Non-pigmented ciliary epithelial cell (primary cell): ENCODE measurements at regions not wholly inside any gene's neighbourhood (a gene's known extent, or its start where the extent isn't known, plus 50 kb on each side); places are given as distances from the start of the nearest gene placed in this dataset.

Experiments used
- DNase-seq: peaks from one replicate; pipeline ENCODE4 v3.0.0-alpha.2; 2010; ENCODE audit warnings: low read depth

DNA sequence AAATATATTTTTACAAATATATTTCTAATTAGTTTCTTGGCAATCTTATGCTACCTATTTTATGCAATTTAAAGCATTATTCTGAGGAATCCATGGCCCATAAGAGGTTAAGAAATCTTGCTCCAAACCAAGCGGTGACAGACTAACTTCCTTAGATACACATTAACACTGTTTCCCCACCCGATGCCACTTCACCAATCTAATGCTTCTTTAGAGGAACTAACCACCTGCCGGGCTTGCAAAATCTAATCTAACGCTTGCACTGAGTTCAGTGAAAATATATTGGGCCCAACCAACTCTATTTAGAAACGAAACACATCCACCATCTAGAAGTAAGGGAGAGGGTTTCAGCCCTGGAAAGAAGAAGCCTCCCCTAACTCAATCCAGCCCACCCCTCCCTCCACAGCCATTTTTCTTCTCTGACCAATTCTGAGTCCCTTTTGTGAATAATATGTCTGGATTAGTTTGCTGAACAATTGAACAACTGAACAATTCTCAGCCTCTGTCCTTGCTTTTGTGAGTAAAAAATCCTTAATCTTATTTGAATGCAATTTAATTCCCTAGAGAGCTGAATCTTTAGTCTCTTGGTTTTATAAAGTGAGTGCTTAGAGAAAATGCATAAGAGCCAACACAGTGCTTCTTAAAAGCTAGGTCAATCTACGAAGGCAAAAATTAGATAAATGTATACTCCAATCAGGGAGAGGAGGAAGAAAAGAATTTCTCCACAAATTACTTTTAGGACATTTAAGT lies 150.4 kb upstream of the ADAMTS9 start:
- DNase-seq: no peak

DNA sequence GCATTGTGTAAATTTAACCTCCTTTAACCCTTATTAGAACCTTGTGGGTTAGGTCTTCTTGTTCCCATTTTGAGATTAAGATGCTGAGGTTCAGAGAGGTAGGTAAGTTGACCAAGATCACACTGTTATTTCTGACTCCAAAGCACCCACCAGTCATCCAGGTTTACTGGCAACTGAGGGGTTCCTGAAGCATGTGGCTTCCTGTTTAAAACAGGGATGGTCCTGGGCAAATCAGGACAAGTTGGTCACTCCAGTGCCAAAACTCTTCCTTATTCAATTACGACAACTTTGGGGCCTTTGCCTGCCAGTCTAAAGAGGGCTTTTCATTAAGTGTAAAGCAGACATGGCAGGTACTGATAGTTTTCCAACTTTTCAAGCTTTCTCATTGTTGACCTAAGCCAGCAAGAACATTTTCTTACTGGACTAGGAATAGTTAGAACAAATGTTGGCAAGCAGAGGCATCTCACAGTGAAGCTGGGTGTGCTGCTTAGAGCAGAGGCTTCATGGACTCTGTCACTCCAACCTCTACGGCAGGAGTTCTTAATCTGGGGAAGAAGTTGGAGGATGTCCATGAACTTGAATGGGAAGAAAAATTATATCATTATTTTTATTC lies 149.4 kb upstream of the ADAMTS9 start:
- no peak for DNase-seq

DNA sequence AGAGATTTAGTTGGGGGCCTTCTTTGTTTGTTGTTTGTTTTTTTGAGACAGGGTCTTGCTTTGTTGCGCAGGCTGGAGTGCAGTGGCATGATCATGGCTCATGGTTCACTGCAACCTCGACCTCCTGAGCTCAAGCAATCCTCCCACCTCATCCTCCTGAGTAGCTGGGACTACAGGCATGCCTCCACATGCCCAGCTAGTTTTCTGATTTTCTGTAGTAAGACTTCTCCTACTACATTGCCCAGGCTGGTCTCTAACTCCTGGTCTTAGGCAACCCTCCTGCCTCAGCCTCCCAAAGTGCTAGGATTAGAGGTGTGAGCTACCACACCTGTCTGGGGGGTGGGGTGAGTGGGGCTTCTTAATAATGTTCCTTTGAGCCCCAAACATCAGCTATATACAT lies 148.3 kb upstream of the ADAMTS9 start:
- no peak for DNase-seq

DNA sequence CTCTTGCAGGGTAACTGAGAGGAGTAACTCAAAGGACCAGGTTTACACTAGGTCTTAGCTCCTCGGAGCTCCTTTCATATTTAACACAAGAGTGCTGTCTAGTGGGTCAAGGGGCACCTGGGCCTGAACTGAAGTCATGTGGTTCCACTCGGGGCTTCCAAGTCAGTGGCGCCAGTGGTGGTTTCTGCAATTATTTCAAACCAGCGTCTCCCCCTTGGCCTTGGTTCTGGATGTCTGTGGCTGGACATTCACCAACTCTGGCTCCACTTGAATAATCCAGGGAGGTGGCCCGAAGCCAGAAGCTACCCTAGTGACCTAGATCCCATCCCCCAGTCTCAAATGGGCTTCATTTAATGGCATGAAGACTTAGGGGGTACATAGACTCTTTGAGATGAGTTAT lies 144.3 kb upstream of the ADAMTS9 start:
- no peak for DNase-seq

DNA sequence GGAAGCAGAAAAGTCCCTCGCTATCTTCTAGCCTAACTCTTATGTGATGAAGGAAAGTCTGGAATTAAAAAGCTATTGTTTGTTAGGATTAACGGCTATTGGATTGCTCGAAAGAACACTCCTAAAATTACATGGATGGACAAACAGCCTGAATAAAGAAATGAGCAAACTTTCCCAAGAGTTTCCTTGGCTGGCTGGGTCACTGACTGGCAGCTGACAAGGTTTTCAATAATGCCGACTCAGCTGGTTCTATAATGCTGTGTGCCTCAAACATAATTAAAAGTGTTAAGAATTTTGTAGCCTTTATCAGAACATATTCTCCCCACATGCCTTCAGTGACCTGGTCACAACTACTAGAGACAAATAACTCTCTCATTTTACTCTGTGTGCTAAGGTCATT lies 142.9 kb upstream of the ADAMTS9 start:
- no peak for DNase-seq

DNA sequence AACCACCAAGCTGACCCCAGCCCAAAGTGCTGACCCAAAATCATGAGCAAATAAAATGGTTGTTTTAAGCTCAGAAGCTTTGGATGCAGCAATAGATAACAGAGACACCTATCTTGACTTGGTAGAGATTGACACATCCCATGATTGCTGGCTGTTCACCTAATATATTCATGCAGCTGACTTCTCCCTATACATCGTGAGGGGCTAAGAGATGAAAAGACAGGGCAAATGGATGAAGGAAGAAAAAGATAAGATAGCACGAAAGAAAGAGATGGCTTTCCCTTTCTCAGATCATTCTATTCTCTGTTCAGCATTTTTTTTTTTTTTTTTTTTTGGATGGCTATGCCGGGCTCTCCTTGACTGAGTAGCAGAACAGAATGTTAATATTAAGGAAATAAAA lies 141.5 kb upstream of the ADAMTS9 start:
- DNase-seq: no peak

DNA sequence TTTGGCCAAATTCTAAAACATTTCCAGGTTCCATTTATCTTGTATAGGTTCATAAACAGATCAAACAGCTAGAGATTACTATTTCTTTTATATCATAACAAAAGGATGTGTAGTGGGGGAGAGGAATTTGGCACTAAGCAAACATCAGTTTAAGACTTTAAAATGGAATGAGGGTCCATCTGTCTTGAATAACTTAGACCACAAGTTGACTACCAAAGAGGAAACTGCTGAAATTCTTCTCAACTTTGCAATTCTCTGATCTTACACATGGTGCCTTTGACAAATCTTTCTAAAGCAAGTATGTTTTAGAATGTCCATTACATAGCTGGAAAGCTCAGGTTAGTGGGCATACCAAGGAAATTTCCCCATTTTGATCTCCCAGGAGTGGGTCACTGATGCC lies 140.5 kb upstream of the ADAMTS9 start:
- no peak for DNase-seq

DNA sequence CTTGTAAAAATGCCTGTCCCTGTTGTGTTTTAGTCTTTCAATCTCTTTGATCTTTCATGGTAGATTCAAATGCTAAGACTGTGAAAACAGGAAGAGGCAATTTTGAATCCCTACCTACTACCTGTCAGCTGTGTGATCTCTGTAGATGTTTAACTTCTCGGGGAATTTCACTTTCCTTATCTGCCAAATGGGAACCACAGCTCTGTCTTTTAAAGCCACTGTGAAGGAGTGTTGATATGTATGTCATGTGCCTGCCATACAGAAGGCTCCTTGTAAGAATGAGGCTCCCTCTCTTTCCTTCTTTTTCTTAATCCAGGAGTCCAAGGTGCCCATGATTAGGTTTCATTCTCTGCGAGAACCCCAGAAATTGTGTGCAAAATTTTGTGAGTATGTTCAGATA lies 139.6 kb upstream of the ADAMTS9 start:
- DNase-seq: no peak

DNA sequence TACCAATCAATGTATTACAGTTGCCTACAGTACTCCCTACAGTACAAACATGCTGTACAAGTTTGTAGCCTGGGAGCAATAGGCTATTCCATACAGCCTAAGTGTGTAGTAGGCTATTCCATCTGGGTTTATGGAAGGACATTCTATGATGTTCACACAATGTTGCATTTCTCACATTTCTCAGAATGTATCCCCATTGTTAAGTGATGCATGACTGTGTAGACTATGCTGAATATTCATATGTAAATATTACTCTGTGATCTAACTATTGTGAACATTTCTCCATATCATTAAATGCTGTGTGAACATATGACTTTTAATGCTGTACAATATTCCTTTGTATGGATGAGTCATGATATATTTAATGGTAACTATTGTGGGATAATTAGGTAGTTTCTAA lies 139.2 kb upstream of the ADAMTS9 start:
- no peak for DNase-seq

DNA sequence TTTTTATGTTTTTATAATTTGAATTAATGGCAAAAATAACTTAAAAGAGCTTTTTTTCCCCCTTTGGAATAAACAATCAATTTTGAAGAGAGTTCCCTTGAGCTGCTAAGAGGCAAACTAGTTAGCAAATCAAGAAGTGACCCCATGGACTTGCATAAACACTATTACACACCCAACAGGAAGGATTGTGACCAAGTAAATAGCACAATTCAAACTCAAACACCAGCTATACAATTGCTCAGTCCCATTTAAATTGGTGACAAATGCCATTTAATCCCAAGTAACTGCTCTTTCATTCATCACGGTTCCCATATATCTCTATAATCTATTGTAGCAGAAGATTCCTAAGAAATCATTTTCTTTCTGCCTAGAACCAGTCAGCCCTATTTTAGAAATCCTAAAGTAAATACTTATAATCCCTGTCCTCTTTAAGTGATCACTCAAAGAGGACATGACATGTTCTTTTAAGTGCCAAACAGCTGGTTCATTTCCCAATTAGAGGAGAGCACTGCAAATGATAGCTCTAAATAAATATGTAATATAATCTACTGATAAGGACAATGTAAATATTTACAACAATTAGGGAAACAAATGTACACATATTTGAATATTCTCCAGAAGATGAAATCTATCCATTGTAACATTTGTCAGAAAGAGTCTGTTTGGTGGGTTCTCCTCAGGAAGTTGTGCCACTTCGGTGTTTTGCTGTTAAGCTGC lies 137.8 kb upstream of the ADAMTS9 start:
- DNase-seq: no peak

DNA sequence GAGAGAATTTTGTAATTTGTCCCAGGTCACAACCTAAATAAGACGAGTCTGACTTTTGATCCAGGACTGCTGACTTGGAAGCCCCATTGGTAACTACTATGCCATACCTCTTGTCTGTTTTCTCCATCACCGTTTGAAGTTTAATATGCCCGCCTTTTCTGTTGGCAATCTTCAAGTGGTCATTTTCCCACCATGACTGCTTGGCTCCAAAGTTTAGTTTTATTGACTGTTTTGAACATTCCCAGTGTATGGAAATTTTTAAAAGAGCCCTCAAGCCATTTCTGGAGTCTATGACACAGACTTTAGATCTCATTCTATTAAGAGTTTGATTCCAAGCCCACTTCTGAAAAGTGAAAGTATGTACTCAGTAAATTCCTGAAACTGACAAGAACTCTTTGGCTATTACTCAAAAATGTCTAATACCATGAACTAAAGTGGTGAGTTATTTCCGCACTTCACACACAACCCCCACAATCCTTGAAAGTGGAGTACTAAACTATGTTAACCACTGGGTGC lies 136.7 kb upstream of the ADAMTS9 start:
- peak; percentile 36 for DNase-seq

DNA sequence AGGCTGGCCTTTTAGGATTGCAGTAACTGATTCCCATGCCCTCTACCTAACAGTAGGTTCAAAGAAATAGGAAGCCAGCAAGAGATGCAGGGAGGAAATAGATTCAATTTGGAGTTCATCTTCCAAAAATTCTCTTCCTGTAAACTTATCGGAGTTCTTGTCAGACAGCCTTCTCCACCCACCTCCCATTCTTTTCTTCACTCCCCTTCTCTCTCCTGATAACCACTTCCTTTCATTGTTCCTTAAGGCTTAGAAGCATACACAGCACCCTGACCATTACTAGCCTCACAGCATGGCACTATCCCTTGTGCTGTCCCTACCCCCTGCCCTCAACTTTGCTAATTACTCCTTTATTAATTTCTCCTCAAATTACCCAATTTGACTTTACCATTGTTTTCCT lies 130.4 kb upstream of the ADAMTS9 start:
- no peak for DNase-seq

DNA sequence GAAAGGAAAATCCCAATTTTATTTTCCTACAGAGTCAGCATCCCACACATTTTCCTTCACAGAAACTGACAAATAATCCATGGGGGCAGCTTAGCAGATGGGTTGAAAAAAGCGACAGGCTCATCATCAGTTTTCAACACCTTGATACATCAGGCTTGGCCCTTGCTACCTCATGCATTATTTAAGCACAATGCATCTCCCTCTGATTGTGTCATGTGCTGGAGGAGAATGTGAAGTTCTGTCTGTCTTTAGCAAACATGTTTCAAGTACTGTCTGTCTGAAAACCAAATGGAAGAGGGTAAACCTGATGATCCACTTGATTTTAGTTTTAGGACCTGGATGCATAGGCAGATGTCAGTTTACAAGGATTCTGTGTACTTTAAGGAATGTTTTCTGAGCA lies 128.6 kb upstream of the ADAMTS9 start:
- DNase-seq: no peak

DNA sequence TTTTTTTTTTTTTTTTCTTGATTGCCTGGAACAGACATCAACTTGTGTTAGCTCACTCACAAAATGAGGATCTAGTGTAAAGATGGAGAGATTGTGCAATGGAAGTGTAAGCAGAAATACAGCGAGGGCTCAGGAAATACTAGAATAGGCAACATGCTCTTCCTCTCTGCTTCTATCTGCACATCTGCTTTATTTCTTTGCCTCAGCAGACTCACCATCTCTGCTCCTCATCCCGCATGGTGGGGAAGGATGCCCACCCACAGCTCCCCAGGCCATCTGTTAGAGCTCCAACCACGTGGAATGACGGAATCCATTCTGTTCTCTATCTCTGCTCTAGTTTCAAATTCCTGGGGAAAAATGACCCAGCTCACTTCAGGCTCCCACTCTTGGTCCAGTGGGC lies 128.0 kb upstream of the ADAMTS9 start:
- DNase-seq: no peak

DNA sequence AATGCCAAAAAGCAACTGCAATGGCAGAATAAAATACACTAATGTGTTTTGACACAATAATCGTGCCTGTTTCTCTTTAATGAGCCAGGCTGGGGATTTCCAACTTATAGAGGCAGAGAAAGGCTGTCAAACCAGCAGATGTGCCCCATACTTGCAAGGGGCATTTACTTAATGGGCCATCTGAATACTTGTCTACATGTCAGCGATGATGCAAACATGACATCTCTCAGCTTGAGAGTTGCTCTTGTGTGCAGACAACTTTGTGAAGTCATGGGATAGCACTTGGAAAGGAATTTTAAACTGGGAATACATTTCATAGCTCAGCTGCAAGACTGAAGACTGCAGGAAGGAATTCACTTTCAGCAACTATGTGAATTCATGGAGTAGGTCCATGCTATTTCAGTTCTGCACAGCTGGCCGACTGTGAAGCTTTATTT lies 127.4 kb upstream of the ADAMTS9 start:
- peak; percentile 5 for DNase-seq

DNA sequence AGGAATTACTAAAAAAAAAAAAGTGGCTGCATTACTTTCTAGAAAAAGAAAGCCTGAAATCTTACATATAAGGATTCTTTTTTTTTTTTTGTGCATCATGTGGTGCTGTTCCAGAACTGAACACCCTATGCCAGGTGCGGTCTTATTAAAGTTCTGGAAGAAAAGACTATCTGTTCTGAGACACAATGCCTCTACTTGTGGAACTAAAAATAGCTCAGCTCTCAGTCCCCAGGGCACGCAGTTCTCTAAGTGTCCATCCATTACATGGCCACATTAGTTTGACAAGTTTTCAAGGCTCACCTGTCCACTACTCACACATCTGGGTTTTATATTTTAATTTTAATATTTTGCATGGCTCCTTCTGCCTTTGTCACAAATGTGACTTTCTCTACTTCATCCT lies 126.6 kb upstream of the ADAMTS9 start:
- no peak for DNase-seq

DNA sequence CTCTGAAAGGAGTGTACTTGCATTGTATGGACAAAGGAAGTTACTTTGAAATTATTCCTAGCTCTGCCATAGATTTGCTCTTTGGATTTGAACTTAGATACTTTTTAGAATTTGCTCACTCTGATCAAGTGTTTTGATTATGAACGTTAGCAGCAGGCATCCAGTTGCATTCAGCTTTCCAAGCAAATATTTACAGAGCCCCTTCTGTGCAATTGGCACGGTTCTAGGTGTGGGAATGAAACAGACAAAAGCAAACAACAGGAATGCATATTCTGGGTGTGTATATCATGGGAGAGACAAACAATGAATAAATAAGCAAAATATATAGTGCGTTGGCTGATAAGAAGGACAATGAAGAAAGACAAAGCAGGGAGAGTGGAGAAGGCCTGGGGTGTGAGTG lies 125.5 kb upstream of the ADAMTS9 start:
- no peak for DNase-seq

DNA sequence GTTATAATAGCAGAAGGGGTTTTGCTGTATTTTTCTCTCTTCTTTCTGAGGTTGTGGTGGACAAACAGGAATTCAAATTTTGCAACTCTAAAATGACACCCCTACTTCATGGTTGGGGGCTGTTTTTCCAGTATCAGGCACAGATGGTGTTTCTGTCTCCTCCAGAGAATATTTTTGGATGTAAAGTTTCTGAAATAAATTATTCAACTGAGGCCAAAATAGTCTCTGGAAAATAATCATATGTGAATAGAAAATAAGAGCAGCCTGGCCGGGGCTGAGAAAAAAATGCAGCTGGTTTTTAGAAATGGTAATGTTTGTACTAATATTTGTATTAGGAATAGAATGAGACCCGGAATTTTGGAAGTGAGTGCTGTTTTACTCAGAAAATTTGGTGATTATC lies 121.3 kb upstream of the ADAMTS9 start:
- DNase-seq: no peak

DNA sequence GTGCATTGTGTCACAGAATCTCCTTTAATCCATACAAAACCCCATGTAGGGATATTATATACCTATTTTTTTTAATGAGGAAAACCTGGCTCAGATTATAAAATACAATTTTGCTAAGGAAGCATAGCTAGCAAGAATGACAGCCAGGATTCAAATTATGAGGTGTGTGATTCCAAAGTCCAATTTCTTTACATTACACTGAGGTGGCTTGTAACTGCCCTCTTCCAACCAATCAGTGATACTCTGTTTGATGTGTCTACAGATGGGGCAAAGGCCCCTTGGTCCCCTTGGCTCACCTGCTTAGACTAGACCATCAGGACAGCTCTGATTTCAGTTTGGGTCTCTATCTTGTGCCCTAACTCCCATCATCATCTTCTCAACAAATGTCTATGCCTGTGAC lies 120.3 kb upstream of the ADAMTS9 start:
- DNase-seq: no peak

DNA sequence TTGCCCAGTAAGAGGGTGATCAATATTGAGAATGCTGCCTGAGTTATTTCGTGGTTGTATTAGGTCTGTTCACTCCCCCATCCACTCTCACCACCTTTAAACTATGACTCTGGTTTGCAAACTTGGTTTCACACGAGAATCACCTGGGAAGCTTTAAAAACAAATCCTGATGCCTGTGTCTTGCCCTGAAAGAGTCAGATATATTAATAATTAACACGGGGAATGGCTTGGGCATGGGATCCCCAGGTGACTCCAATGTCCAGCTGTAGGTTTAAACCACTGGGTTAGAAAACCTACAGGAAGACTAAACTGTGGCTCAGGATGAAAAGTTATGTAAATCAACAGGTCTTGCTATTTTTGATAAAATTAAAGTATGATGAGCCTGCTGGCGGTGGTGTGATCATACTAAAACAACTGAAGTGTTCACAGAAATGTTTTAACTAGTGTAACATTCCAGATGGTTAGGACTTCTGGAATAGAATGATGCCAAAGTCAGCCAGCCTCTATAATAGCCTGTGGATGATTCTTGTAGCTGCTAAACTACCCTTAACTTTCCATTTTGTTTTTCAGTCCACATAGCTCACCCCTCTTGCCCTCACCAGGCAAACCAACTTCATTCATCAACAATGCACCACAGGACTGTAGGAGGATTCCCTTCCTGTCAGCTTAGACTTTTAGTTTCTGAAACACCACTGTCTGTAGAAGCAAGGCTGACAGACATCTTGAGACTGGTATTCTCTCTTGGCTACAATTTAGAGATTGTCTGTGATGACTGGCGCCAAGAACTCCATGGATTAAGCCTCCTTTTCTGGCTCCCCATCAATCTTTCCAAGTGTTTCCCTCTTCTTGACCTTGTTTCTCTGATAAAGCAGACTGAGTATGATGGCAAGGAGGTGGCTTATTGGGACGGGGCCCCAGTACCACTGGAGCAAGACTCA lies 119.1 kb upstream of the ADAMTS9 start:
- no peak for DNase-seq

DNA sequence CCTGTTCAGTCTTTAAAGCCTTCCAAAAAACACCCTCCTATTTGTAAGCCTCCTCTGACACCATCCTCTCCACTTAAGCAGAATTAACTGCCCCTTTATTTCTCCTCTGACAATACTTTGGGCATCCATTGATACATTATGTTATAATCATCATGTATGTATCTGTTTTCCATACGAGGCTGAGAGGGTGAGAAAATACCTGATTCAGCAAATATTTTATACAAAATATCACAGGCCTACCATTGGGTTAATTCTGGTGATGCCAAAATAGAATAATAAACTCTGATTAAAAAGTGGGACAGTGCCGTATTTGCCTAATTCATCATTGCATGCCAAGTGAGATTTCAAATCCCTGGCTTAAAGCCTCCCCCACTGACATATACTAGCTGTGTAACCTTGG lies 118.2 kb upstream of the ADAMTS9 start:
- DNase-seq: no peak

DNA sequence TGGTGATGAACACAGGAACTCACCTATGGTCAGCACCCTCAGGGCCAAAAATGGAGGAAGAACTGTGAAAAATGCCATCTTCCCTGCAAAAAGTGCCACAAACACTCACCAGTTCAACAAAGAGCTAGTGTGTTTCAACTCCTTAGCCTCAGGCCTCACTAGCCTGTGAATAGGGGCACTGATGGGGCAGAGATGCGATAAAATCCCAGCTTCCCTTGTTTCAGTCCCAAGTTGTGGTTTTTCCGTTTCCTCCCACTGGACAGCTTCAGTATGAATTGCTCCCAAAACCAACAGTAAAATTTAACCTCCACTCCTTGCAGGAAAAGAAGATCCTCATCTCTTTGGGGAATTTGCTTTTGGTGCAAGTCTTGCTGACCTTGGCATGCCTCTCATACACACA lies 117.4 kb upstream of the ADAMTS9 start:
- no peak for DNase-seq
